NCI-H2196 (cell line): ENCODE measurements at regions not wholly inside any gene's neighbourhood (a gene's known extent, or its start where the extent isn't known, plus 50 kb on each side); places are given as distances from the start of the nearest gene placed in this dataset.

Source experiments
- DNase-seq: peaks from one replicate; lab custom pipeline; 2025; ENCODE audit not compliant: unreplicated experiment; lab: John Stamatoyannopoulos, UW

DNA sequence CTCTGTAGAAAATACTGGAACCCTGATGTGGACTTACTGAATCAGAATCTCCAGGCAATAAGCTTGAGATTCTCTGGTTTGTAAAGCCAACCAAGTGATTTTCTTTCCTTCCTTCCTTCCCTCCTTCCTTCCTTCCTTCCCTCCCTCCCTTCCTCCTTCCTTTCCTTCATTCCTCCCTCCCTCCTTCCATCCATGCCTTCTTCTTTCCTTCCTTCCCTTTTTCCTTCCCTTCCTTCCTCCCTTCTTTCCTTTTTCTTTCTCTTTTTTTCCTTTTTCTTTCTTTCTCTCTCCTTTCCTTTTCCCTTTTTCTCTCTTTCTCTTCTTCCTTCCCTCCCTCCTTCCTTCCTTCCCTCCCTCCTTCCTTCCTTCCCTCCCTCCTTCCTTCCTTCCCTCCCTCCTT lies 450.8 kb downstream of the GRXCR1 start:
- no peak for DNase-seq

DNA sequence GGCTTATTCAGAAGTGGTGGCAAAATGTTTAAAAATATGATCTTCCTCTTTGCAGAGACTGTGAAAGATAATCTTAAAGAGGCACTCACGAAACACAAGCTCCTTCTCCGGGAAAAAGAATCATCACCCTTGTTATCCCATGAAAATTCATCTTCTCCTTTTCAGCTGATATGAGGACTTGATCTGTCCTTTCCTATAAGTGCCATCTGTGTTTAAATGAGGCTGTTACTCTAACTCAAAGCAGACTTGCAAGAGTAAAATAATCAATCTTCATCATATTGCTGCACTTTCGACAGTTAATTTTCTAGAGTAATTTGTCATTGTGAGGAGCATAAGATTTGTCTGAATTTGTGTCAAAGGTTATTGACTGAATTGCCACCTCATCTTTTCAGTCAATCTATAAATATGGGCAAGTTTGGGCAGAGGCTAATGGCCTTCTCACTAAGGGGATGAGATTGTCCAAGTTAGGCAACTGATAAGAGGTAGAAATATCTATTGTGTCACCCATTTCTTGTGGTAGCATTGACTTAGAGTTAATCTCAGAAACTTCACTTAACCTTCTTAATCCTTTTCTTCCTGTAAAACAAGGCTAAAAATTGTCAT lies 452.9 kb downstream of the GRXCR1 start:
- no peak for DNase-seq

DNA sequence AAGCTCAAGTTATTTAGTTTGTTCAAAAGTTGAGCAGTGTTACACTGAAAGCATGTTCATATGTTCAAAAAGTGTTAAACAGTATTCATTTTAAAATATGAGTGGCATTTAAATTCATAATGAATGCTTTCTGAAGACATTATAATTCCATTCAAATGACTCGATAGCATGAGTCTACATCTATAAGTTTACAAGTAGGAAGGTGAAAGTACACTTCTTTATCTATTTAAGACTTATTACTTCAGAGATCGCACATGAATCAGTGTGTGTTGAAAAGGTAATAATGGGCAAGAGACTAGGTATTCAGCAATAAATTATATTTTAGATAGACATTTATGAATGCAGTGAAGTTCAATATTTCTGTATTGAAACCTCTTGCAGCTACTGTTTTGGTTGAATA lies 456.1 kb downstream of the GRXCR1 start:
- no peak for DNase-seq

DNA sequence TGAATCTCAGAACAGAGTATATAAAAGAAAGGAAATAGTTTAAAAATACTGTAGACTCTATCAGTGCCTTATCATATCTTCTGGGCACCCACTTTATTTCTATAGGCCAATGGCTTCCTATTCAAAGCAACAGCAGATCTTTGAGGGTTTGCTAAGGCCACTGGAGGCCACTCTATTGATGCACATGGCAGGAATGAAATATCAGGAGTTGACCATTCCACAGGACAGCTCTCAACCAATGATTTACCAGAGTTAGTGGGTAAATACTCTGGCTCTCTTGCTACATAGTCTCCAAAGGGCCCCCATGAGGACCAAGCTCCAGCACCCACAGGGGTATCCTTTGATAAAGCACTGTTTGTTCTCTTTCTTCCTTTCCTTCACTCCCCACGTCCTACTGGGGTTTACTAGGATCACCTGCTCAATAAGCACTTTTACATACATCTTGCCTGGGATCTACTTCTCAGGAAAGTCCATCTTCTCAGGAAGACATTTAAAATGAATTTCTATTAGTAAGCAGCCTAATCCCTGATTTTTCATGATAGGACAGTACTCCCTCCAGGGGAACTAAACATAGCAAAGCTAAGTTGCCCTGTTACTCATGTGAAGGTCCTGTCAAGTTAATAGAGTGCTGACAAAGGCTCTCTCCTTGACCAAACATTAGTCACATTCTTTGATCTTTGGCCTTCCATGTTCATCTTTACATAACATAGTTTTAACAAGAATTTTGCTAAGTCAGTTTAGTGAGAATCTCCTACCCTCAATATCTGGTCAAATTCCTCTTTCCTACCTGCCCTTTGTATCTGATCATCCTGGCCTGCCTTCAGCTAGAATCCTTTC lies 459.7 kb downstream of the GRXCR1 start:
- no peak for DNase-seq

DNA sequence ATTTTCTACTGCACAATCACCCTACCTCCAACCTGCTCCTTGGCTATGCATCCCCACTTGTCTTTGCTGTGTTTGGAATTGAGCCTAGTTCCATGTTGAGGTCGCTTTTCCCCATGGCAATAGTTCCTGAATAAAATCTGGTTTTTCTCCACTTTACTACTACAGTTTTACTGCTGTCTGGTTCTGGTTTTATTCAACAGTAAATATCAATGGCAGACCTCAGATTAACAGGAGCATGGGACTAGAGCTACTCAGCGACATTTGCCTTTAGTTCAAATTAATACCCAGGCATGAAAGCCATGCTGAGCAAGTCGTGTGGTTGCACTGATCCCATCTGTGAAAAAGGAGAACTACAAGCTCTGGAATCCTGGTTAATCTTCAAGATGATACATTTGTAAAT lies 460.3 kb downstream of the GRXCR1 start:
- no peak for DNase-seq

DNA sequence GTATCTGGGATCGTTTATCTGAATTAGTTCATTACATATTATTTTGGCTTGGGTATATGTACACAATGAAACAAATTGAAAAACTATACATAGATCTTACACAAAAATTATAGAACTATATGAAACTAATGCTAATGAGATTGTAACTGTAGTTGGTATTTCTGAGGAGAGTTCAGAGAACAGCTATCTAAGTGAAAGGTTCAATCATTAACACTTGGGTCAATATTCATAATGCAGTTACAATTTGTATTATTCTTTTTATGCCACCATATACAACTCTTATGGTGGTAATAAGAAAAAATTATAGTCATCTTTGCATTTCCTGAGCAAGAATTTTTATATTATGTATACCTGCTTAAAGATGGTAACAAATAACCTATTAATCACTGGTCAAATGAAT lies 461.0 kb downstream of the GRXCR1 start:
- no peak for DNase-seq

DNA sequence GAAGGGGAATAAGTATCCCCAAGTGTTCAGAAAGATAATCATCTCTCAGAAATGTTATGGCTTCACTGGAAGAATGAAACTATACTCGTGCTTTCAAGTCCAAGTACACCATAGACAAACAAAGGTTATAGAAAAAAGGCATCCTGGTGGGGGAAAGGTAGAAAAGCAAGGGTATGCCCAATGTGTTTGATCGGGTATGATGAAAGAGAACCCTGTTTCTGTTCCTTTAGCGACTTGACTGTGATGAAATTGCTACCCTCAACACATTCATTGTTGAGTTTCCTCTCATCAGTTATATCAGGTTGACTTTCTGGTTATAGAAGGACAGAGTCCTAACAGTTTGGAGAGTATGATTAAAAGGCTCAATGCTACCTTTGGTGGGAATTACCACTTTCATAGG lies 464.3 kb downstream of the GRXCR1 start:
- no peak for DNase-seq

DNA sequence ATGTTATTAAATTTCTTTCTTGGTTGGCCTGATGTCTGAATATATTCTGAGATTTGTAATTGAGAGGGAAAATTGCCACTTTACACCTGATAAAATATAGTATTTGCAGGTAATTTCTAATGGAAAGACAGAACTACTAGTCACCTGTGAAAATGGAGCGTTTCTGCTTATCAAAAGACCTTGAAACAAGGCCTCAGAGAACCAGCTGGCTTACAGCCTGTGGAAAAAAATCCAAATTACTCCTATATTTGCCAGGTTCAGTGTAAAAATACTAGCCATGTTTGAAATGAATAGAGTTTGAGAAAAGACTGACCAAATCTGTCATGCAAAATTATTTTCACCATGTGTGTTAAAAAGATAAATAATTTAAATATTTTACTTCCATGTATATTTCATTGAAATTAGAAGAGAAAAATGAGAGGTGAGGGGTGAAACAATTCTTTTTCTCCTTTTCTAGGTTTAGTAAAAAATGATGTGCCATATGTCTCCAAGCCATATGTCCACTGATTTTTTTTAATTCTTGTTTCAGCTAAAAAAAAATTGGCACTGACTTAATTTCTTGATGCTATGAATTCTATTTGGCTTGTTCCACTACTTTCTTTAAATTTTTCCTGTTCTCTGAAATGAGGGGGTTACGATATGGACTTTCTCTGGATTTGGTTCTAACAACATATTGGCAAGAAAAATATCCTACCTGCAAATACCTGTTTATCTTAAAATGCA lies 464.9 kb downstream of the GRXCR1 start:
- no peak for DNase-seq

DNA sequence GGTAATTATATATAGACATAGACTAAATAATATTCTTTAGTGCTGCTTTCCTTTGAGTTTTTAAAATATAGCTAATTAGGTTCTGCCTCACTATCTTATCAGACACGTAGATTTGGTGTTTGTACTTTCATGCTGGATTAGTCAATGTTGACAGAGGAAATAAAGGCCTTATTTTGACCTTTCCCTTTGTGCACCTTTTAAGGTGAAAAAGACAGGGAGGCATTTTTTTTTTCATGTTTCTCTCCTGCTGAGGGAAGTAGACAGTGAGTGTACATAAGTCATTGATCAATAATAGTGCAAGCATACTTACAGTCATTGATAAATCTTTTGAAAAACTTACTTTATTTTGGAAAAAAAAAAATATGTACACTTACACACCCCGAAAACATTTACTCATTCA lies 467.8 kb downstream of the GRXCR1 start:
- DNase-seq, result no peak

DNA sequence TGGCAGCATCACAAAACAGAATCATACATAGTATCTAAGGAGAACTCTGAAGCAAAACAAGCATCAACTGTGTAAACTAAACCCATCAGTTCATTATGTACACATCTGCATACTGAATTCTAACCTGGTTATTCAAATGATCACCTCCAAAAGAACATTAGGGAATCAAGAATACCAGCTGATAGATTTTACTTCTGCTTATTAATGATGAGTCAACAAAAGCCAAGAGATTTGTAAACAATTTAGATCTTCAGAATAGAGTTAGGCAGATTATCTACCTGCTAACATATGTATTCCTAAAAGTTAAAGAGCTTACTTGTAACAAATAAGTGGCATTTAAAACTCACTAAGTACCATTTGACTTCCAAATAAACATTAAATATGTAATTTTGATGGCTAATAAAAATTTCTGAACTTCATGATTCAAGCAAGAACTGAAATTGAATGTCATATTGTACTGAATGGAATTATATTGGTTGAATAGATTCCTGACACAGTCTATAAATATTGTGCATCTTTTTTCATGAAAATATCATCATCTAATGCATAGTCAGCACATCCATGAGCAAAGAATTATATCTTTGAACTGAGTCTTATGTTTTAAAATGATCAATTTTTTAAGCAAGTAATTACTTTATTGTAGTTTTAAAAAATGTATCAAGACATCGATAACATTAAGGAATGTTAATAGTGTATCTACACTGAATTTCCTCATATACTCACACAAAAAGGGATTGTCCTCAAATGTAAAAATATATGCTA lies 470.5 kb downstream of the GRXCR1 start:
- DNase-seq, result no peak

DNA sequence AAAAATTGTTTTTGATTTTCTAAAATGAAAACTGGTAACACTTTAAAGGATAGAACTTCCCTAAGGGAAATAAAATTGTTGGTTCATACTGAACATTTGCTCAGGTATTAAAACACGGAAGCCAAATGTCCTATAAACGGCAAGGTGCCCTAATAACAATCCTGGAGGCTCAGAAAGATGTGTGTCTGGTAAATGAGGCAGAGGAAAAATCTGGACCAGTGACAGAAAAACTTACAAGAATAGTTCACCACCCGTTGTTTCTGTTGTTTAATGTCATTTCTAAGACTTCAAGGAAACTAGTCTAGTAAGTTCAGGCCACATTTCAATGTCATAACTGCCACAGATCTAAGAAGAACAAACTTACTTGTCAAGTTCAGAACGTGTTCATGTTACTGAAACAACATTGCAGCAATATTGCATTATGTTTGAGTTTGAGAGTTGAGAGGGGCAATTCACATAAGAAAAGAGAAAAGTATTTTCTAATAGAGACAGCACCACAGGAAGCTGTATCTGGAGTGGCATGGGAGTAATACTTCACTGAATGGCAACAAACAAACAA lies 476.6 kb downstream of the GRXCR1 start:
- DNase-seq, result no peak

DNA sequence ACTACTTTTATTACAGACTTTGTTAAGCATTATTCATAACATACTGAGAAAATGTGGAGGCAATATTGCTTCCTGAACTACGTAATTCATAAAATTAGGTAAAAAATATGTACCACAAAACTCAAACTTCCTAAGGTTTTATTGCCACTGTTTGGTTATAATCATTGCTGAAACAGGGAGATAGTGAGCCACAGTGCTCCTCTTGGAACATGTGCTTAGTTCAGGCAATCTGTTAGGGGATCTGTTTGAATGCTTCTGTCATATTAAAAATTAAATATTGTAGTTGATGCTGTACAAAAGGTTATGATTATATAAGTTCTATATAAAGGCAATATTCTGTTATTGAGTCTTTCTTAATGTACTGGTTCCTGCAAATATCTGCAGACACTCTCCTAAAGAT lies 480.7 kb downstream of the GRXCR1 start:
- no peak for DNase-seq

DNA sequence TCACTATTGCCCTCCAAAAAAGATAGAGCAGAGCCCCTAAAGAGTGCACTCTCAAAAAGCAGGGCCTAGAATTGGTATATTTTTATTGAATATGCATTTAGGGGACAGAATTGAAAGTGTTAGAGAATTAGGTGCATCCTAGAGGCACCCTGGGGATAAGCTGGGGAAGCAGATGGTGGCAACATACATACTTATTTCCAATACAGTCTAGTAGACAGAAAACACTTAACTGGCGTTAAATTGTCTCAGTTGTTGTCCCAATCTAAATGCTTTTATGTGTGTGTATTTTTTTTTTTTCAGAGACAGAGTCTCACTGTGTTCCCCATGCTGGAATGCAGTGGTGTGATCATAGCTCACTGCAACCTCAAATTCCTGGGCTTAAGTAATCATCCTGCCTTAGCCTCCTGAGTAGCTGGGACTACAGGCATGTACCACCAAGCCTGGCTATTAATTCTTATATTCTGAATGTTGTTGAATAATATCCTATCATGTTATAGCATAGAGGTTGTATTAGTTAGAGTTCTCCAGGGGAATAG lies 481.8 kb downstream of the GRXCR1 start:
- DNase-seq, result no peak

DNA sequence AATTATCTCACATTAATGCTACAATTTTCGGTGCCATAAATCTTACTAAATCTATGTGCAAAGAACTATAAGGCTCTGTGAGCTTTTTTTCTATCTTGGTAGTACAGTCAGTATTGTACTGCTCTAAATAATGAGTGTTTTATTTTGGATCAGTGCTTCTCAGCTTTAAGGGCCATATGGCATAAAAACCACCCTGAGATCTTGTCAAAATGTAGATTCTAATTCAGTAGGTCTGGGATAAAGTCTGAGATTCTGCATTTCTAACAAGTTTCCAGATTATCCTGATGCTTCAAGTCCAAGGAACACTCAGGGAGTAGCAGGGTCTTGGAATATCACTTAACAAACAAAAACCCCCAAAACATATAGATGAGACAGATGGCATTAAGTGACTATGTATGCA lies 486.5 kb downstream of the GRXCR1 start:
- no peak for DNase-seq

DNA sequence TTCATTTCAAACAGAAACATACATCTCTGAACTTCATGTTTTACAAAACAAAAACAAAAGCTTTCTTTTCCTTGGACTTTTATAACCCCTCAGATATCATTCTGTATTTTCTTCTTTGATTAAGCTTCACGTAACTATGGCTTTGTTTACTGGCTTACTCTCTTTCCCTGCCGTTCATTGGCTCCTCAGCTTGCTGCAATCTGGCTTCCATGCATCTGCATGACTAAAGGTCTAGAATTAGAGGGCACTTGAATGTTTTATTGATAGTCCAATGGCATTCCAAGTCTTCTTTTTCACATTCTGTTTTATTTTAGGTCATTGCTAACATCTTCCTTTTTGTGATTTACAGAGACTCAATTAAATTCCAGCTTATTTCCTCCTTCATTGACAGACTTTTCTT lies 487.6 kb downstream of the GRXCR1 start:
- DNase-seq, result no peak

DNA sequence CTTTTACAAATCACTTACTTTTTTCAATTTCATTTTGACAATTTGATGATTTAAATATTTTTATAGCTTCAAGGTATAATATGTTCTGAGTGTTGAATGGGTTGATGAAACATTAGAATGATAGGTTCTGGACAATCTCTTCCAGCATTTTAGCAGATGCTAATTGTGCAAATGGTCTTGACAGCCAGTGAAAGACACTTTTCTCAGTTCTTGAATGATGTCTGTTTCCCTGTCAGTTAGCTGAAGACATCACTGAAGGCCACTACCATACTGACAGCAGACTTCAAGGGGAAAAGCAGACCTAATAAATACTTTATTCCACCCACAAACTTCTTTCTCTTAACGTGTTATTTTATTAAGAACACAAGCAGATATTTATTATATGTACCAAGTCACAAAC lies 498.6 kb downstream of the GRXCR1 start:
- DNase-seq, result no peak

DNA sequence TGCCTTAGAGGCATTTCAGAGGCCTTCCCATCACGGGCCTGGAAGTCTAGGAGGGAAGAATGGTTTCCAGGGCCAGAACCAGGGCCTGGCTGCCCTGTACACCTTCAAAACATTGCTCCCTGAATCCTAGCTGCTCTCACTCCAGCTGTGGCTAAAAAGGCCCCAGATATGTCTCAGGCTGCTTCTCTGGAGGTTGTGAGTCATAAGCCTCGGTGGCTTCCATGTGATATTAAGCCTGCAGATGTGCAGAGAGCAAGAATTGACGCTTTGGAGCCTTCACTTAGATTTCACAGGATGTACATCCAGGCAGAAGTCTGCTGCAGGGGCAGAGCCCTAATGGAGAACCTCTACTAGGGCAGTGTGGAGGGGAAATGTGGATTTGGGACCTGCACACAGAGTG lies 502.5 kb downstream of the GRXCR1 start:
- DNase-seq, result no peak

DNA sequence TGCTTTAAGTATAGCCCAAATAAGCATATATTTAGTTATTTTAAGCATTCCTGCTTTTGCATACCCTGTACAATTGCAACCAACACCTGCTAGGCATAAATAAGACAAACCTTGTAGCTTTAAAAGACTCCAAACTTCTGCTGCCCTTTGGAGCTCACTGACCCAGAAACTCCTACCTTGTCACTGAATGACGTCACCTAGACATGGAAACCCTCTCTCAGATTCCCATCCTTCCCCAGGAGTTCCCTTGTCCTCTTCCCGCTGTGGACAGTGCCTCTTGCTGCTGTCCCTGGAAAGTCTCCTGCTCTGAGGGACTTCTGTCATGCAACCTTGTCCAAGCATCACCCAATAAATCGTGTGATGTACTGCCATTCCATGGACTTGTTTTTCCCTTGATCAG lies 507.2 kb downstream of the GRXCR1 start:
- no peak for DNase-seq

DNA sequence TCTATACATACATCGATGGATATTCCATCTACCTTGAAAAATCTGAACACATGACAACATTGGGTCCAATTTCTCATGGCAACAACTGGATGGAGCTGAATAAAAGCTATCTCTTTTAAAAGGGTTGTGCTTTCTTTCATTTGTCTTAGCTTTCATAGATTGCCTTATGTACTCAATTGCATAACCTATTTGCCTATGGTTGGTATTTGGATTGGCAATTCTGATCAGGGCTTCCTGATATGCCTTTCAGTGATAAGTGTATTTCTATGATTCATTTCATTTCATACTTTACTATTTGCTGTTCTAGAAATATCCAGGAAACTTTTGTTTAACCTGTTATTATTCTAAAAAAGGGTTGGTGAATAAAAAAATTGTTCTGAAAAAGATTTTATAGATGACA lies 509.9 kb downstream of the GRXCR1 start:
- no peak for DNase-seq

DNA sequence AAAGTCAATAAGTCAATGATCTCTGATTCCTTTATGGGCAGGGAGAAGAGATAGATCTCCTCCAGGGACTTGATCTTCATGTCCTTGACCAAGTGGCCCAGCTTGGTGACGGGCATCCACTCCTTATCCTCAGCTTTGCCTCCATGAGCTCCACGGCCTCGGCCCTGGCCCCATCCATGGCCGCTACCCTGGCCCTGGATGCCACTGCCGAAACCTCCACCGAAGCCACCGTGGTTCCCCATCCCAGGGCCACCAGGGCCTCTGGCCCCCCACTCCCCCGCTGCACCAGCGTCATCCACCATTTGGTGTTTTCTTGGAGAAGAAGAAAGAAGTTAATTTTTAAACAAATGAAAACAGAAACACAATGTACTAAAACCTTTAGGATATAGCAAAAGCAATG lies 518.1 kb downstream of the GRXCR1 start:
- no peak for DNase-seq

DNA sequence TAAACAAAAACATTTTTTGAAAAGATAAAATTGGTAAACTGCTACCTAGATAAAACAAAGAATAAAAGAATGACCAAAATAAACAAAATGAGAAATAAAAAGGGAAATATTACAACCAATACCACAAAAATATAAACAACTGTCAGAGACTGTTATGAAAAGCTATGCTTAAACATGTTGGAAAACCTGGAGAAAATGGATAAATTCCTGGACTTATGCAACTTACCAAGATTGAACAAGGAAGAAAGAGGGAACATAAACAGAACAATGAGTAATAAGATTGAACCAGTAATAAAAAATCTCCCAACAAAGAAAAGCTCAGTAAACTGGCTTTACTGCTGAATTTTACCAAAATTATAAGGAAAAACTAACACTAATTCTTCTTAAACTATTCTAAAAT lies 518.7 kb downstream of the GRXCR1 start:
- no peak for DNase-seq
